Smooth muscle cell (in vitro differentiated cells): ENCODE measurements at regions not wholly inside any gene's neighbourhood (a gene's known extent, or its start where the extent isn't known, plus 50 kb on each side); places are given as distances from the start of the nearest gene placed in this dataset.

Source experiments
- DNase-seq: peaks from one replicate; lab custom pipeline; 2025; ENCODE audit not compliant: unreplicated experiment; lab: John Stamatoyannopoulos, UW
- H2AFZ ChIP-seq: fragments of 200-600 bp; sonication (generic); 2 replicates; pipeline ENCODE4 v1.6.0; 2016; ENCODE audit warnings: antibody characterized with exemption, low read depth, mild to moderate bottlenecking
- H3F3A ChIP-seq: fragments of 200-600 bp; sonication (generic); 2 replicates; pipeline ENCODE4 v1.6.0; 2017; ENCODE audit warnings: antibody characterized with exemption, low read depth
- H3K27ac ChIP-seq: fragments of 200-600 bp; sonication (generic); 2 replicates; pipeline ENCODE4 v1.5.1; 2016; ENCODE audit warnings: low read depth, mild to moderate bottlenecking
- H3K27me3 ChIP-seq: fragments of 200-600 bp; sonication (generic); 2 replicates; pipeline ENCODE4 v1.6.1; 2016; ENCODE audit warnings: low read depth, mild to moderate bottlenecking
- H3K36me3 ChIP-seq: fragments of 200-600 bp; sonication (generic); 2 replicates; pipeline ENCODE4 v1.5.1; 2016; ENCODE audit warnings: low read depth
- H3K4me1 ChIP-seq: fragments of 200-600 bp; sonication (generic); 2 replicates; pipeline ENCODE4 v1.5.1; 2016; ENCODE audit warnings: low read depth
- H3K4me2 ChIP-seq: fragments of 200-600 bp; sonication (generic); 2 replicates; pipeline ENCODE4 v1.6.0; 2016; ENCODE audit warnings: mild to moderate bottlenecking
- H3K4me3 ChIP-seq: fragments of 200-600 bp; sonication (generic); 2 replicates; pipeline ENCODE4 v1.5.1; 2016; ENCODE audit warnings: mild to moderate bottlenecking
- H3K79me2 ChIP-seq: fragments of 200-600 bp; sonication (generic); 2 replicates; pipeline ENCODE4 v1.6.0; 2016; ENCODE audit warnings: low read depth, mild to moderate bottlenecking
- H3K9ac ChIP-seq: fragments of 200-600 bp; sonication (generic); 2 replicates; pipeline ENCODE4 v1.6.0; 2016; ENCODE audit warnings: low read depth
- H3K9me3 ChIP-seq: fragments of 200-600 bp; sonication (generic); replicated peaks from 2 replicates; pipeline ENCODE4 v1.5.1; 2016; ENCODE audit warnings: low read depth
- H4K20me1 ChIP-seq: fragments of 200-600 bp; sonication (generic); 2 replicates; pipeline ENCODE4 v1.6.0; 2016; ENCODE audit warnings: low read depth
- CTCF ChIP-seq: fragments of 200-600 bp; sonication (generic); IDR thresholded peaks from 2 replicates; pipeline ENCODE4 v1.5.1; 2017; ENCODE audit warnings: borderline replicate concordance, mild to moderate bottlenecking, antibody characterized with exemption; ENCODE audit not compliant: insufficient read depth, poor library complexity, severe bottlenecking
- WGBS: methylation state at CpG from one replicate; pipeline ENCODE4 v1.1.7; 2016; ENCODE audit warnings: low lambda C conversion rate; 5-methylcytosine and 5-hydroxymethylcytosine counted together

- no peak overlapping the region for H3K9ac ChIP-seq
- H2AFZ ChIP-seq: no peak overlapping the region
- no peak for DNase-seq
- no peak overlapping the region for H3K4me3 ChIP-seq
- no peaks in the 10 kb centered on the region for H3K4me1 ChIP-seq
- H3K27me3 ChIP-seq: no peaks in the 10 kb centered on the region
- TF ChIP-seq CTCF: no peak
- H3K27ac ChIP-seq: peak overlapping the region; percentile 17
- H3K9me3 ChIP-seq: no peaks in the 10 kb centered on the region
- WGBS: 96% methylated on average over 1 of the region's 1 CpG
- no peaks in the 10 kb centered on the region for H3K79me2 ChIP-seq
- no peak overlapping the region for H3K4me2 ChIP-seq
- no peaks in the 10 kb centered on the region for H3K36me3 ChIP-seq
- H4K20me1 ChIP-seq: no peaks in the 10 kb centered on the region
- H3F3A ChIP-seq: peaks cover 10% of the 10 kb centered on the region
Observed at GRCh38 chr2:142188562-142188961, 57.7 kb upstream of the LRP1B start.

GRCh38 chr2:142180820-142181533, 50.2 kb upstream of the LRP1B start:
- H3F3A ChIP-seq: peaks cover 6% of the 10 kb centered on the region
- DNase-seq: no peak

More at GRCh38 chr2:142180820-142181533, 50.2 kb upstream of the LRP1B start:
- peak; percentile 51 for TF ChIP-seq CTCF
- no peak overlapping the region for H3K4me3 ChIP-seq
- H3K27ac ChIP-seq: no peak overlapping the region
- H3K27me3 ChIP-seq: no peaks in the 10 kb centered on the region
- H3K9ac ChIP-seq: no peak overlapping the region
- WGBS: 56% methylated on average over 22 of the region's 22 CpGs
- H2AFZ ChIP-seq: no peak overlapping the region
- H4K20me1 ChIP-seq: no peaks in the 10 kb centered on the region
- H3K79me2 ChIP-seq: no peaks in the 10 kb centered on the region
- H3K4me1 ChIP-seq: no peaks in the 10 kb centered on the region
- no peaks in the 10 kb centered on the region for H3K9me3 ChIP-seq
- no peaks in the 10 kb centered on the region for H3K36me3 ChIP-seq
- H3K4me2 ChIP-seq: no peak overlapping the region
